ENCODE measurements at regions not wholly inside any gene's neighbourhood (a gene's known extent, or its start where the extent isn't known, plus 50 kb on each side); places are given as distances from the start of the nearest gene placed in this dataset.

DNA sequence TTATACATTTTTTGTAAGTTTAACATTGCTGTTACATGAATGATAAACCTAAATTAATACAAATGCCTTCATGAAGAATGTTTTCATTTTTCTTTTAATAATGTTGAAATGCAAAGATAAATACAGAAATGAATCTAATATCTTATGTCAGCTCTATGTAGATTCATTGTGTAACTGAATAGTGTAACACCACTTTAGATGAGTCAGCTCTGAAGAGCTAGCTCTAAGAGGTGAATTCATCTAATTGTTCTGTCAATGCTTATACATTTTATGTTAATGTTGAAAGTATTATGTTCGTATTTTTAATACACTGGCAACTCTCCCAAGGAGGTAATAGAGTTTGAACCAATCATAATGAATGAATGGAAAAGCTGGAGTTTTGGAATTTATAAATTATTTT, 146.9 kb upstream of the FMR1 start:
- no peaks in the 10 kb centered on the region for H3K4me1 Mint-ChIP-seq (ENCODE audit: low read depth)
- no peak for DNase-seq (ENCODE audit: low spot score)
- H3K27ac Mint-ChIP-seq (ENCODE audit: unreplicated experiment): no peak overlapping the region
- no peak overlapping the region for H3K4me3 Mint-ChIP-seq (ENCODE audit: unreplicated experiment)
- H3K27me3 Mint-ChIP-seq (ENCODE audit: low read depth): no peaks in the 10 kb centered on the region
- H3K9me3 Mint-ChIP-seq (ENCODE audit: low read depth): peaks cover 28% of the 10 kb centered on the region
- H3K36me3 Mint-ChIP-seq (ENCODE audit: low read depth): no peaks in the 10 kb centered on the region
- no peak for TF ChIP-seq CTCF (IDR thresholded peaks at IDR 0.05)

DNA sequence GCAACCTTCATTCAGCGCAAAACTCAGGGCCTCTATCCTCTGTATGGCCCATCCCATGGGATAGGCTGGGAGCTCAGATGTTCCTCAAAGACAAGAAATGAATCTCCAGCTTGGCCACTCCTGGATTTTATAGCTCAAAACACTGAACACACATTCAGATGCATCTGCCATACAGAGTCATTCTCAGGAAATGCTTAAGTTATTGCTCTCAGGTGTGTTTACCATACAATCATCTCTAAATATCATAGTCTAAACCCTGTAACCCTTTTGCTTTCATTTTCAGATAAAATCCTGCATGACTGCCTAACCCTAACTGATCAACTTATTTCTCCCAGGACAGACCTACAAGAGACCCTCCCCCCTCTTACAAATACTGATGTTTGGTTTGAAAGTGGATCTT, 140.9 kb upstream of the FMR1 start:
- Mint-ChIP-seq H3K27ac (ENCODE audit: unreplicated experiment) (no peak overlapping the region), H3K4me3 (ENCODE audit: unreplicated experiment) (no peak overlapping the region), H3K36me3 (ENCODE audit: low read depth) (no peaks in the 10 kb centered on the region), H3K27me3 (ENCODE audit: low read depth) (no peaks in the 10 kb centered on the region), H3K4me1 (ENCODE audit: low read depth) (no peaks in the 10 kb centered on the region), H3K9me3 (ENCODE audit: low read depth) (peaks cover 30% of the 10 kb centered on the region)
- TF ChIP-seq CTCF (IDR thresholded peaks at IDR 0.05): no peak
- DNase-seq (ENCODE audit: low spot score): no peak

DNA sequence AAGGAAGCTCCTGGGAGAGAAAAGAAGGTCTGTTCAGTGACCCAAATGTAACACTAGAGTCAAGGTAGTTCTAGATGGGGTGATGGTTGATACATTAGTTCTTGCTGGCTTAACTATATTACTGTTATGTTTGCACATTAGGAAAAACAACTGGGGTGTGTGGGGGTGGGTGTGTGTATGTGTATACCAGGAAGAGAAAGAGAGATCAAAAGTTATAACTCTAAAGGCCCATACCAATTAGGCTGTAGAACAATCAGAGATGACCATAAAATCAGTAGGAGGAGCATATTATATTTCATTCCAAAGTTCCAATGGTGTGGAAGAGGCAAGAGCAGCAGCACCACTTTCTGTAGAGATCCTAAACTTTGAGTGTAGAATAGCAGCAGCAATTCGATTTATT, 134.7 kb upstream of the FMR1 start:
- Mint-ChIP-seq H3K27me3 (ENCODE audit: low read depth) (no peaks in the 10 kb centered on the region), H3K4me1 (ENCODE audit: low read depth) (no peaks in the 10 kb centered on the region), H3K9me3 (ENCODE audit: low read depth) (peaks cover 45% of the 10 kb centered on the region), H3K4me3 (ENCODE audit: unreplicated experiment) (no peak overlapping the region), H3K36me3 (ENCODE audit: low read depth) (no peaks in the 10 kb centered on the region), H3K27ac (ENCODE audit: unreplicated experiment) (no peak overlapping the region)
- DNase-seq (ENCODE audit: low spot score): no peak
- no peak for TF ChIP-seq CTCF (IDR thresholded peaks at IDR 0.05)

DNA sequence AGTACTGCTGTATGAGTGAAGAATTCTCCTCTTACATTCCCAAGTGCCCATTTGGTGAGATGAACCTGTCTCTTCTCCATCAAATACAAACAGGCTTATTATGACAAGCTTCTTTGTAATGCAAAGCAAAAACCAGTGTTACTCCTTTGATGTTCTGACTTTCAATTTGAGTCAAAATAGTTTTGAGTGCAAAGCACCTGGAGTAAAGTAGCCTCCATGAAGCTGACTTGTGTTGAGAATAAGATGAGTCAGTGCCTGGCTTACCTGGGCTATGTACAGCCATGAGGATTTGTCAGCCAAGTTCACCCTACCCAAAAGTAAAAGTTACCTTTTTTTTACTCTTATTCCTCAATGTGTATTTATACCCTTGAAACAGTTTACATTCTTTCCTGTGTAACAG, 132.5 kb upstream of the FMR1 start:
- no peak for TF ChIP-seq CTCF (IDR thresholded peaks at IDR 0.05)
- no peak overlapping the region for H3K27ac Mint-ChIP-seq (ENCODE audit: unreplicated experiment)
- no peaks in the 10 kb centered on the region for H3K27me3 Mint-ChIP-seq (ENCODE audit: low read depth)
- H3K4me1 Mint-ChIP-seq (ENCODE audit: low read depth): no peaks in the 10 kb centered on the region
- H3K4me3 Mint-ChIP-seq (ENCODE audit: unreplicated experiment): no peak overlapping the region
- H3K9me3 Mint-ChIP-seq (ENCODE audit: low read depth): peaks cover 42% of the 10 kb centered on the region
- no peak for DNase-seq (ENCODE audit: low spot score)
- no peaks in the 10 kb centered on the region for H3K36me3 Mint-ChIP-seq (ENCODE audit: low read depth)

- TF ChIP-seq CTCF (IDR thresholded peaks at IDR 0.05): no peak
- Mint-ChIP-seq H3K4me3 (ENCODE audit: unreplicated experiment) (no peak overlapping the region), H3K4me1 (ENCODE audit: low read depth) (no peaks in the 10 kb centered on the region), H3K27ac (ENCODE audit: unreplicated experiment) (no peak overlapping the region), H3K36me3 (ENCODE audit: low read depth) (no peaks in the 10 kb centered on the region), H3K27me3 (ENCODE audit: low read depth) (no peaks in the 10 kb centered on the region), H3K9me3 (ENCODE audit: low read depth) (peaks cover 29% of the 10 kb centered on the region)
- no peak for DNase-seq (ENCODE audit: low spot score)
Observed at GRCh38 chrX:147781844-147782243, 129.9 kb upstream of the FMR1 start.
